ENCODE measurements at regions not wholly inside any gene's neighbourhood (a gene's known extent, or its start where the extent isn't known, plus 50 kb on each side); places are given as distances from the start of the nearest gene placed in this dataset.
"Not testable (repeated sequence)": the region's sequence is repeated elsewhere in the genome, so short reads cannot be mapped to it uniquely, and the experiment has no call there.

DNA sequence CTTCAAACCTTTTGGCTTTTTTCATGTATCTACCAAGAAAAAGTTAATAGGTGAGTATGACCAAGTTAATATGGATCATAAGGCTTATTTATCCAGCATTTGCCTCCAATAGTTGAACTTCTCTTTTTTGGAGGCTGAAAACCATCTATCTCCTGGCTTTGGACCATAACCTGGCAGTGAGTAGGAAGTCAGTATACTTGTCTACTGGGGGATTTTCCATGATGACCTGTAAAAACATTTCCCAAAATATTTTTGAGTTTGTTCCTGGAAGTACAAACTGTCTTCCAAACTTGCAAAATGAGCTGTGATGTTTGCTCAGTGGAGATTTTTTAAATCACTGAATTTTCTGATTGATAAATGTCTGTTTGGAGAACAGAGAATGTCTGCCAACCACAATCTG, 349.9 kb downstream of the FAM47B start:
- Histone ChIP-seq H3K4me3 (ENCODE audit: low read depth, low read length) (no peak overlapping the region), H3K36me3 (ENCODE audit: control insufficient read depth, insufficient read depth, low read length) (no peaks in the 10 kb centered on the region), H3K27me3 (replicated peaks; ENCODE audit: control insufficient read depth, insufficient read depth, low read length) (no peaks in the 10 kb centered on the region), H3K4me1 (no peaks in the 10 kb centered on the region), H3K9me3 (no peaks in the 10 kb centered on the region)
- H3K27me3 Mint-ChIP-seq (ENCODE audit: insufficient read depth, unreplicated experiment), result no peaks in the 10 kb centered on the region
- H3K4me1 Mint-ChIP-seq (ENCODE audit: low read depth, unreplicated experiment), result no peaks in the 10 kb centered on the region
- no TSS peak for BruUV-seq (replicated peaks)
- POLR2A ChIA-PET, result no interaction called here
- no peaks in the 10 kb centered on the region for H3K9me3 Mint-ChIP-seq (ENCODE audit: unreplicated experiment)
- H3K27ac Mint-ChIP-seq (ENCODE audit: unreplicated experiment), result no peak overlapping the region
- TF ChIP-seq, protein P1, sequence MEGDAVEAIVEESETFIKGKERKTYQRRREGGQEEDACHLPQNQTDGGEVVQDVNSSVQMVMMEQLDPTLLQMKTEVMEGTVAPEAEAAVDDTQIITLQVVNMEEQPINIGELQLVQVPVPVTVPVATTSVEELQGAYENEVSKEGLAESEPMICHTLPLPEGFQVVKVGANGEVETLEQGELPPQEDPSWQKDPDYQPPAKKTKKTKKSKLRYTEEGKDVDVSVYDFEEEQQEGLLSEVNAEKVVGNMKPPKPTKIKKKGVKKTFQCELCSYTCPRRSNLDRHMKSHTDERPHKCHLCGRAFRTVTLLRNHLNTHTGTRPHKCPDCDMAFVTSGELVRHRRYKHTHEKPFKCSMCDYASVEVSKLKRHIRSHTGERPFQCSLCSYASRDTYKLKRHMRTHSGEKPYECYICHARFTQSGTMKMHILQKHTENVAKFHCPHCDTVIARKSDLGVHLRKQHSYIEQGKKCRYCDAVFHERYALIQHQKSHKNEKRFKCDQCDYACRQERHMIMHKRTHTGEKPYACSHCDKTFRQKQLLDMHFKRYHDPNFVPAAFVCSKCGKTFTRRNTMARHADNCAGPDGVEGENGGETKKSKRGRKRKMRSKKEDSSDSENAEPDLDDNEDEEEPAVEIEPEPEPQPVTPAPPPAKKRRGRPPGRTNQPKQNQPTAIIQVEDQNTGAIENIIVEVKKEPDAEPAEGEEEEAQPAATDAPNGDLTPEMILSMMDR (IDR thresholded peaks at IDR 0.05; ENCODE audit: insufficient read depth in 1 of 2, low read depth in 1 of 2, low read length in 1 of 2, severe bottlenecking in 1 of 2, unreplicated experiment in 1 of 2), result no peak
- no peak overlapping the region for H3K4me3 Mint-ChIP-seq (ENCODE audit: unreplicated experiment)
- intact Hi-C loops (cut with micrococcal nuclease; ENCODE audit: unreplicated experiment), result no loop called here
- CTCF ChIA-PET, result no interaction called here
- no peak for DNase-seq
- H3K36me3 Mint-ChIP-seq (ENCODE audit: insufficient read depth, unreplicated experiment), result no peaks in the 10 kb centered on the region

DNA sequence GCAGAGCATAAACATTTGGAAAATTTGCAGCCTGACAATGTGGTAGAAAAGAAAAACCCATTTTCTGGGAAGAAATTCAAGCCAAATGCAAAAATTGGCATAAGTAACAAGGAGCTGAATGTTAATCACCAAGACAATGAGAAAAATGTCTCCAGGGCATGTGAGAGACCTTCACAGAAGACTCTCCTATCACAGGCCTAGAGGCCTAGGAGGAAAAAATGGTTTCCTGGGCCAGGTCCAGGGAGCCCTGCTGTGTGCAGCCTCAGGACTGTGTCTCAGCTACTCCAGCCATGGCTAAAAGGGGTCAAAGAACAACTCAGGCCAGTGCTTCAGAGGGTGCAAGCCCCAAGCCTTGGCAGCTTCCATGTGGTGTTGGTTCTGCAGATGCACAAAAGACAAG, 362.4 kb downstream of the FAM47B start:
- H3K27ac Mint-ChIP-seq (ENCODE audit: unreplicated experiment); intact Hi-C loops (cut with micrococcal nuclease; ENCODE audit: unreplicated experiment); H3K4me1 ChIP-seq; CTCF ChIA-PET; H3K36me3 ChIP-seq (ENCODE audit: control insufficient read depth, insufficient read depth, low read length); DNase-seq; BruUV-seq (replicated peaks); H3K4me3 ChIP-seq (ENCODE audit: low read depth, low read length); H3K27me3 ChIP-seq (replicated peaks; ENCODE audit: control insufficient read depth, insufficient read depth, low read length); H3K36me3 Mint-ChIP-seq (ENCODE audit: insufficient read depth, unreplicated experiment); POLR2A ChIA-PET; H3K4me1 Mint-ChIP-seq (ENCODE audit: low read depth, unreplicated experiment); H3K9me3 Mint-ChIP-seq (ENCODE audit: unreplicated experiment); H3K4me3 Mint-ChIP-seq (ENCODE audit: unreplicated experiment); H3K27me3 Mint-ChIP-seq (ENCODE audit: insufficient read depth, unreplicated experiment); H3K9me3 ChIP-seq: not testable (repeated sequence)

DNA sequence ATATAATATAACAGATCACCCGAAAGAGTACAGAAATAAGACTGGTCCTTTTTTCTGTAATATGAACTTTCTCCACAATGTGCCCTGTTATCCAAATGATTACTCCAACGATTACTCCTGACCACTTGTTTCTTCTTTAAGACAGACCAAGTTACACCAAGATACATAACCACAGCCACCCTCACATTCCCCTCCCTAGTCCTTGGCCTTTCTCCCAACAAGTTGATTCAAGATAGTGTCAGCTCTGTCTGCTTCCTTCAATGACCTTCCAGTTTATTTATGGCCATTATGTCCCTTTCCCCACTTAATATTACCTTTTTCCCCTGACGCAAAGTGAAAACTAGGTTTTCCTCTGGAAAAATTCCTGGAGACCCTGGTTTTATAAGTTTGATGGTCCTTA, 397.2 kb downstream of the FAM47B start:
- CTCF ChIA-PET, result no interaction called here
- DNase-seq, result no peak
- no peak overlapping the region for H3K4me3 Mint-ChIP-seq (ENCODE audit: unreplicated experiment)
- no peaks in the 10 kb centered on the region for H3K4me1 ChIP-seq
- no peak overlapping the region for H3K27ac Mint-ChIP-seq (ENCODE audit: unreplicated experiment)
- H3K27me3 Mint-ChIP-seq (ENCODE audit: insufficient read depth, unreplicated experiment), result no peaks in the 10 kb centered on the region
- intact Hi-C loops (cut with micrococcal nuclease; ENCODE audit: unreplicated experiment), result no loop called here
- no peaks in the 10 kb centered on the region for H3K36me3 ChIP-seq (ENCODE audit: control insufficient read depth, insufficient read depth, low read length)
- POLR2A ChIA-PET, result no interaction called here
- H3K4me1 Mint-ChIP-seq (ENCODE audit: low read depth, unreplicated experiment), result no peaks in the 10 kb centered on the region
- BruUV-seq (replicated peaks), result no TSS peak
- TF ChIP-seq, protein P1 (IDR thresholded peaks at IDR 0.05; ENCODE audit: insufficient read depth in 1 of 2, low read depth in 1 of 2, low read length in 1 of 2, severe bottlenecking in 1 of 2, unreplicated experiment in 1 of 2), result no peak
- no peak overlapping the region for H3K4me3 ChIP-seq (ENCODE audit: low read depth, low read length)
- no peaks in the 10 kb centered on the region for H3K27me3 ChIP-seq (replicated peaks; ENCODE audit: control insufficient read depth, insufficient read depth, low read length)
- H3K9me3 ChIP-seq, result no peaks in the 10 kb centered on the region
- no peaks in the 10 kb centered on the region for H3K9me3 Mint-ChIP-seq (ENCODE audit: unreplicated experiment)
- no peaks in the 10 kb centered on the region for H3K36me3 Mint-ChIP-seq (ENCODE audit: insufficient read depth, unreplicated experiment)

DNA sequence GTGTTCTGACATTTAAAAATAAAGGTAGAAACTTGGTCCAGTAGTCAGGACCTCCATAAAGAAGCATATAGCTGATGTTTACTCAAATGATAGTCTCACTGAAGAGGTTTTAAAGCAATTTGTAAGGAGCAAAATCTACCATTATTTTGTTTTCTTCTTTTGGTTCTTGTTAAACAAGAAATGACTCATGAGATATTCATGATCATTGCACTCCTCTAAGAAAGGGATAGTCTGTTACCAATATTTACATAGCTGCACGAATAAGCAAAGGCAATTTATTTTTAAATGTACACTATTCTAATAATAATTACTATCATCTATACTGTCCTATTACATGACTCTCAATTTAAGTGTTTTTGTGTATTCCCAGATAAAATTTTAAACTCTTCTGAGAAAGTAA, 397.9 kb downstream of the FAM47B start:
- no peak overlapping the region for H3K4me3 ChIP-seq (ENCODE audit: low read depth, low read length)
- POLR2A ChIA-PET, result no interaction called here

More for the DNA sequence above, 397.9 kb downstream of the FAM47B start:
- Histone ChIP-seq H3K4me1 (no peaks in the 10 kb centered on the region), H3K36me3 (ENCODE audit: control insufficient read depth, insufficient read depth, low read length) (no peaks in the 10 kb centered on the region), H3K9me3 (no peaks in the 10 kb centered on the region), H3K27me3 (replicated peaks; ENCODE audit: control insufficient read depth, insufficient read depth, low read length) (no peaks in the 10 kb centered on the region)
- CTCF ChIA-PET, result no interaction called here
- Mint-ChIP-seq H3K27me3 (ENCODE audit: insufficient read depth, unreplicated experiment) (no peaks in the 10 kb centered on the region), H3K36me3 (ENCODE audit: insufficient read depth, unreplicated experiment) (no peaks in the 10 kb centered on the region), H3K27ac (ENCODE audit: unreplicated experiment) (no peak overlapping the region), H3K9me3 (ENCODE audit: unreplicated experiment) (no peaks in the 10 kb centered on the region), H3K4me1 (ENCODE audit: low read depth, unreplicated experiment) (no peaks in the 10 kb centered on the region), H3K4me3 (ENCODE audit: unreplicated experiment) (no peak overlapping the region)
- DNase-seq, result no peak
- intact Hi-C loops (cut with micrococcal nuclease; ENCODE audit: unreplicated experiment), result no loop called here
- BruUV-seq (replicated peaks), result no TSS peak
- TF ChIP-seq, protein P1 (IDR thresholded peaks at IDR 0.05; ENCODE audit: insufficient read depth in 1 of 2, low read depth in 1 of 2, low read length in 1 of 2, severe bottlenecking in 1 of 2, unreplicated experiment in 1 of 2), result no peak
